GM23338 (cell line): ENCODE measurements at regions not wholly inside any gene's neighbourhood (a gene's known extent, or its start where the extent isn't known, plus 50 kb on each side); places are given as distances from the start of the nearest gene placed in this dataset.

Experiments used
- ATAC-seq: fragments of 200-7000 bp; cut with Tn5 transposase; 3 replicates; pipeline ENCODE4 v1.9.1; 2020
- DNase-seq: peaks from one replicate; pipeline ENCODE4 v3.0.0-alpha.2; 2015; ENCODE audit warnings: low spot score
- H2AFZ ChIP-seq: fragments of 200-600 bp; sonication (generic); 2 replicates; pipeline ENCODE4 v1.8.0; 2016; ENCODE audit warnings: antibody characterized with exemption, mild to moderate bottlenecking, moderate library complexity
- H3F3A ChIP-seq: fragments of 200-600 bp; sonication (generic); replicated peaks from 2 replicates; pipeline ENCODE4 v1.8.0; 2017; ENCODE audit warnings: antibody characterized with exemption, mixed run types, low read depth
- H3K27ac ChIP-seq: fragments of 200-600 bp; sonication (generic); 2 replicates; pipeline ENCODE4 v1.6.1; 2016; ENCODE audit warnings: low read depth
- H3K27me3 ChIP-seq: fragments of 200-600 bp; sonication (generic); 2 replicates; pipeline ENCODE4 v1.8.0; 2016; ENCODE audit warnings: mild to moderate bottlenecking, mixed run types, moderate library complexity; ENCODE audit not compliant: insufficient read depth
- H3K36me3 ChIP-seq: fragments of 200-600 bp; sonication (generic); 2 replicates; pipeline ENCODE4 v1.8.0; 2016; ENCODE audit warnings: mild to moderate bottlenecking; ENCODE audit not compliant: insufficient read depth
- H3K4me1 ChIP-seq: fragments of 200-600 bp; sonication (generic); 2 replicates; pipeline ENCODE4 v1.8.0; 2016; ENCODE audit warnings: mild to moderate bottlenecking, moderate library complexity; ENCODE audit not compliant: insufficient read depth
- H3K4me2 ChIP-seq: fragments of 200-600 bp; sonication (generic); 2 replicates; pipeline ENCODE4 v1.7.1; 2017; ENCODE audit warnings: mixed run types
- H3K4me3 ChIP-seq: fragments of 200-600 bp; sonication (generic); 2 replicates; pipeline ENCODE4 v1.6.1; 2016; ENCODE audit warnings: mixed run types
- H3K79me2 ChIP-seq: fragments of 200-600 bp; sonication (generic); replicated peaks from 2 replicates; pipeline ENCODE4 v1.8.0; 2017; ENCODE audit warnings: mild to moderate bottlenecking; ENCODE audit not compliant: insufficient read depth
- H3K9me2 ChIP-seq: fragments of 200-600 bp; sonication (generic); 2 replicates; pipeline ENCODE4 v1.8.0; 2017; ENCODE audit not compliant: insufficient read depth
- H4K20me1 ChIP-seq: fragments of 200-600 bp; sonication (generic); replicated peaks from 2 replicates; pipeline ENCODE4 v1.8.0; 2017; ENCODE audit warnings: mild to moderate bottlenecking; ENCODE audit not compliant: insufficient read depth
- H3K27ac Mint-ChIP-seq: 2 replicates; pipeline ENCODE4 v1.8.0; 2020; ENCODE audit warnings: inconsistent platforms, mild to moderate bottlenecking, moderate library complexity, mixed read lengths
- H3K27me3 Mint-ChIP-seq: 3 replicates; pipeline ENCODE4 v1.8.0; 2022; ENCODE audit warnings: low read depth, mild to moderate bottlenecking, moderate library complexity, mixed read lengths, inconsistent platforms; ENCODE audit not compliant: insufficient read depth, poor library complexity
- H3K36me3 Mint-ChIP-seq: 3 replicates; pipeline ENCODE4 v1.8.0; 2021; ENCODE audit warnings: low read depth, mild to moderate bottlenecking, inconsistent platforms, moderate library complexity, mixed read lengths
- H3K4me1 Mint-ChIP-seq: 3 replicates; pipeline ENCODE4 v1.8.0; 2020; ENCODE audit warnings: mild to moderate bottlenecking, inconsistent platforms, mixed read lengths
- H3K4me3 Mint-ChIP-seq: 3 replicates; pipeline ENCODE4 v1.8.0; 2021; ENCODE audit warnings: moderate library complexity, mild to moderate bottlenecking, inconsistent platforms, mixed read lengths
- H3K9me3 Mint-ChIP-seq: 3 replicates; pipeline ENCODE4 v1.8.0; 2020; ENCODE audit warnings: moderate library complexity, mild to moderate bottlenecking, inconsistent platforms, mixed read lengths
- CREB1 ChIP-seq: fragments of 250-450 bp; sonication (Bioruptor Pico); IDR thresholded peaks from 2 replicates; pipeline ENCODE4 v1.5.0; 2020; ENCODE audit warnings: low read depth, mild to moderate bottlenecking, moderate library complexity
- EZH2phosphoT487 ChIP-seq: fragments of 200-600 bp; sonication (generic); IDR thresholded peaks from one replicate; pipeline ENCODE4 v1.8.1; 2018; ENCODE audit warnings: antibody characterized with exemption; ENCODE audit not compliant: unreplicated experiment
- JUNB ChIP-seq: IDR thresholded peaks from one replicate; pipeline ENCODE4 v1.6.1; 2016; ENCODE audit warnings: antibody characterized with exemption; ENCODE audit not compliant: unreplicated experiment
- POLR2AphosphoS5 ChIP-seq: IDR thresholded peaks from 2 replicates; pipeline ENCODE4 v1.6.1; 2016; ENCODE audit warnings: antibody characterized with exemption, low read depth
- STAT1 ChIP-seq: IDR thresholded peaks from one replicate; pipeline ENCODE4 v1.6.1; 2016; ENCODE audit warnings: antibody characterized with exemption; ENCODE audit not compliant: unreplicated experiment
- TF ChIP-seq, protein P1 (sequence below): IDR thresholded peaks from one replicate; pipeline ENCODE4 v1.6.1; 2018; ENCODE audit warnings: antibody characterized with exemption; ENCODE audit not compliant: unreplicated experiment
- TF ChIP-seq, protein P2 (sequence below): IDR thresholded peaks from 2 replicates; pipeline ENCODE4 v1.6.1; 2016; ENCODE audit warnings: antibody characterized with exemption
- TF ChIP-seq, protein P3 (sequence below): fragments of 250-450 bp; sonication (Bioruptor Pico); IDR thresholded peaks from 2 replicates; pipeline ENCODE4 v1.5.0; 2020; ENCODE audit warnings: mild to moderate bottlenecking, moderate library complexity

DNA sequence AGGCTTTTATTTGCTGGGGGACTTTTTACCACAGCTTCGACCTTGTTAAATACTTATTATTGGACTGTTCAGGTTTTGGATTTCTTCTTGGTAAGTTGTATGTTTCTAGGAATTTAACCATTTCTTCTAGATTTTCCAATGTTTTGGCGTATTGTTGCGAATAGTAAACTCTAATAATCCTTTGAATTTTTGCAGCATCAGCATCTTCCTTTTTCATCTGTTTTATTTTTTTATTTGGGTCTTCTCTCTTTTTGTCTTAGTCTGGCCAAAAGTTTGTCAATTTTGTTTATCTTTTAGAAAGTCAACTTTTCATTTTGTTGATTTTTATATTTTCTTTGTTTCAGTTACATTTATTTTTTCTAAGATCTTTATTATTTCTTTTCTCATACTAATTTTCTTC, 1272.0 kb downstream of the HACE1 start:
- Mint-ChIP-seq H3K9me3 (peaks cover 6% of the 10 kb centered on the region; the same call in 2 of the 3 replicates), H3K36me3 (no peaks in the 10 kb centered on the region; the same call in 2 of the 3 replicates), H3K4me3 (no peak overlapping the region), H3K27ac (no peak overlapping the region), H3K27me3 (no peaks in the 10 kb centered on the region), H3K4me1 (no peaks in the 10 kb centered on the region)
- H3K4me2 ChIP-seq: no peak overlapping the region
- H4K20me1 ChIP-seq: no peaks in the 10 kb centered on the region
- H3K79me2 ChIP-seq: no peaks in the 10 kb centered on the region
- no peak overlapping the region for H3K27ac ChIP-seq
- no peaks in the 10 kb centered on the region for H3K27me3 ChIP-seq
- H3K4me1 ChIP-seq: no peaks in the 10 kb centered on the region
- ATAC-seq (no peak), DNase-seq (no peak)
- no peak overlapping the region for H3K4me3 ChIP-seq
- no peaks in the 10 kb centered on the region for H3K36me3 ChIP-seq
- H3F3A ChIP-seq: no peaks in the 10 kb centered on the region
- H2AFZ ChIP-seq: no peak overlapping the region
- TF ChIP-seq CREB1 (CRISPR knock-in tag): no peak
- no peak for TF ChIP-seq JUNB
- TF ChIP-seq POLR2AphosphoS5: no peak
- TF ChIP-seq, protein P1, sequence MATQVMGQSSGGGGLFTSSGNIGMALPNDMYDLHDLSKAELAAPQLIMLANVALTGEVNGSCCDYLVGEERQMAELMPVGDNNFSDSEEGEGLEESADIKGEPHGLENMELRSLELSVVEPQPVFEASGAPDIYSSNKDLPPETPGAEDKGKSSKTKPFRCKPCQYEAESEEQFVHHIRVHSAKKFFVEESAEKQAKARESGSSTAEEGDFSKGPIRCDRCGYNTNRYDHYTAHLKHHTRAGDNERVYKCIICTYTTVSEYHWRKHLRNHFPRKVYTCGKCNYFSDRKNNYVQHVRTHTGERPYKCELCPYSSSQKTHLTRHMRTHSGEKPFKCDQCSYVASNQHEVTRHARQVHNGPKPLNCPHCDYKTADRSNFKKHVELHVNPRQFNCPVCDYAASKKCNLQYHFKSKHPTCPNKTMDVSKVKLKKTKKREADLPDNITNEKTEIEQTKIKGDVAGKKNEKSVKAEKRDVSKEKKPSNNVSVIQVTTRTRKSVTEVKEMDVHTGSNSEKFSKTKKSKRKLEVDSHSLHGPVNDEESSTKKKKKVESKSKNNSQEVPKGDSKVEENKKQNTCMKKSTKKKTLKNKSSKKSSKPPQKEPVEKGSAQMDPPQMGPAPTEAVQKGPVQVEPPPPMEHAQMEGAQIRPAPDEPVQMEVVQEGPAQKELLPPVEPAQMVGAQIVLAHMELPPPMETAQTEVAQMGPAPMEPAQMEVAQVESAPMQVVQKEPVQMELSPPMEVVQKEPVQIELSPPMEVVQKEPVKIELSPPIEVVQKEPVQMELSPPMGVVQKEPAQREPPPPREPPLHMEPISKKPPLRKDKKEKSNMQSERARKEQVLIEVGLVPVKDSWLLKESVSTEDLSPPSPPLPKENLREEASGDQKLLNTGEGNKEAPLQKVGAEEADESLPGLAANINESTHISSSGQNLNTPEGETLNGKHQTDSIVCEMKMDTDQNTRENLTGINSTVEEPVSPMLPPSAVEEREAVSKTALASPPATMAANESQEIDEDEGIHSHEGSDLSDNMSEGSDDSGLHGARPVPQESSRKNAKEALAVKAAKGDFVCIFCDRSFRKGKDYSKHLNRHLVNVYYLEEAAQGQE: no peak
- no peak for TF ChIP-seq STAT1
- TF ChIP-seq, protein P2, sequence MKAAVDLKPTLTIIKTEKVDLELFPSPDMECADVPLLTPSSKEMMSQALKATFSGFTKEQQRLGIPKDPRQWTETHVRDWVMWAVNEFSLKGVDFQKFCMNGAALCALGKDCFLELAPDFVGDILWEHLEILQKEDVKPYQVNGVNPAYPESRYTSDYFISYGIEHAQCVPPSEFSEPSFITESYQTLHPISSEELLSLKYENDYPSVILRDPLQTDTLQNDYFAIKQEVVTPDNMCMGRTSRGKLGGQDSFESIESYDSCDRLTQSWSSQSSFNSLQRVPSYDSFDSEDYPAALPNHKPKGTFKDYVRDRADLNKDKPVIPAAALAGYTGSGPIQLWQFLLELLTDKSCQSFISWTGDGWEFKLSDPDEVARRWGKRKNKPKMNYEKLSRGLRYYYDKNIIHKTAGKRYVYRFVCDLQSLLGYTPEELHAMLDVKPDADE: no peak
- TF ChIP-seq, protein P3, sequence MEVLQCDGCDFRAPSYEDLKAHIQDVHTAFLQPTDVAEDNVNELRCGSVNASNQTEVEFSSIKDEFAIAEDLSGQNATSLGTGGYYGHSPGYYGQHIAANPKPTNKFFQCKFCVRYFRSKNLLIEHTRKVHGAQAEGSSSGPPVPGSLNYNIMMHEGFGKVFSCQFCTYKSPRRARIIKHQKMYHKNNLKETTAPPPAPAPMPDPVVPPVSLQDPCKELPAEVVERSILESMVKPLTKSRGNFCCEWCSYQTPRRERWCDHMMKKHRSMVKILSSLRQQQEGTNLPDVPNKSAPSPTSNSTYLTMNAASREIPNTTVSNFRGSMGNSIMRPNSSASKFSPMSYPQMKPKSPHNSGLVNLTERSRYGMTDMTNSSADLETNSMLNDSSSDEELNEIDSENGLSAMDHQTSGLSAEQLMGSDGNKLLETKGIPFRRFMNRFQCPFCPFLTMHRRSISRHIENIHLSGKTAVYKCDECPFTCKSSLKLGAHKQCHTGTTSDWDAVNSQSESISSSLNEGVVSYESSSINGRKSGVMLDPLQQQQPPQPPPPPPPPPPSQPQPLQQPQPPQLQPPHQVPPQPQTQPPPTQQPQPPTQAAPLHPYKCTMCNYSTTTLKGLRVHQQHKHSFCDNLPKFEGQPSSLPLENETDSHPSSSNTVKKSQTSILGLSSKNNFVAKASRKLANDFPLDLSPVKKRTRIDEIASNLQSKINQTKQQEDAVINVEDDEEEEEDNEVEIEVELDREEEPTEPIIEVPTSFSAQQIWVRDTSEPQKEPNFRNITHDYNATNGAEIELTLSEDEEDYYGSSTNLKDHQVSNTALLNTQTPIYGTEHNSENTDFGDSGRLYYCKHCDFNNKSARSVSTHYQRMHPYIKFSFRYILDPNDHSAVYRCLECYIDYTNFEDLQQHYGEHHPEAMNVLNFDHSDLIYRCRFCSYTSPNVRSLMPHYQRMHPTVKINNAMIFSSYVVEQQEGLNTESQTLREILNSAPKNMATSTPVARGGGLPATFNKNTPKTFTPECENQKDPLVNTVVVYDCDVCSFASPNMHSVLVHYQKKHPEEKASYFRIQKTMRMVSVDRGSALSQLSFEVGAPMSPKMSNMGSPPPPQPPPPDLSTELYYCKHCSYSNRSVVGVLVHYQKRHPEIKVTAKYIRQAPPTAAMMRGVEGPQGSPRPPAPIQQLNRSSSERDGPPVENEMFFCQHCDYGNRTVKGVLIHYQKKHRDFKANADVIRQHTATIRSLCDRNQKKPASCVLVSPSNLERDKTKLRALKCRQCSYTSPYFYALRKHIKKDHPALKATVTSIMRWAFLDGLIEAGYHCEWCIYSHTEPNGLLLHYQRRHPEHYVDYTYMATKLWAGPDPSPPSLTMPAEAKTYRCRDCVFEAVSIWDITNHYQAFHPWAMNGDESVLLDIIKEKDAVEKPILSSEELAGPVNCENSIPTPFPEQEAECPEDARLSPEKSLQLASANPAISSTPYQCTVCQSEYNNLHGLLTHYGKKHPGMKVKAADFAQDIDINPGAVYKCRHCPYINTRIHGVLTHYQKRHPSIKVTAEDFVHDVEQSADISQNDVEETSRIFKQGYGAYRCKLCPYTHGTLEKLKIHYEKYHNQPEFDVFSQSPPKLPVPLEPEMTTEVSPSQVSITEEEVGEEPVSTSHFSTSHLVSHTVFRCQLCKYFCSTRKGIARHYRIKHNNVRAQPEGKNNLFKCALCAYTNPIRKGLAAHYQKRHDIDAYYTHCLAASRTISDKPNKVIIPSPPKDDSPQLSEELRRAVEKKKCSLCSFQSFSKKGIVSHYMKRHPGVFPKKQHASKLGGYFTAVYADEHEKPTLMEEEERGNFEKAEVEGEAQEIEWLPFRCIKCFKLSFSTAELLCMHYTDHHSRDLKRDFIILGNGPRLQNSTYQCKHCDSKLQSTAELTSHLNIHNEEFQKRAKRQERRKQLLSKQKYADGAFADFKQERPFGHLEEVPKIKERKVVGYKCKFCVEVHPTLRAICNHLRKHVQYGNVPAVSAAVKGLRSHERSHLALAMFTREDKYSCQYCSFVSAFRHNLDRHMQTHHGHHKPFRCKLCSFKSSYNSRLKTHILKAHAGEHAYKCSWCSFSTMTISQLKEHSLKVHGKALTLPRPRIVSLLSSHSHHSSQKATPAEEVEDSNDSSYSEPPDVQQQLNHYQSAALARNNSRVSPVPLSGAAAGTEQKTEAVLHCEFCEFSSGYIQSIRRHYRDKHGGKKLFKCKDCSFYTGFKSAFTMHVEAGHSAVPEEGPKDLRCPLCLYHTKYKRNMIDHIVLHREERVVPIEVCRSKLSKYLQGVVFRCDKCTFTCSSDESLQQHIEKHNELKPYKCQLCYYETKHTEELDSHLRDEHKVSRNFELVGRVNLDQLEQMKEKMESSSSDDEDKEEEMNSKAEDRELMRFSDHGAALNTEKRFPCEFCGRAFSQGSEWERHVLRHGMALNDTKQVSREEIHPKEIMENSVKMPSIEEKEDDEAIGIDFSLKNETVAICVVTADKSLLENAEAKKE (CRISPR knock-in tag): no peak
- TF ChIP-seq EZH2phosphoT487: no peak
- no peaks in the 10 kb centered on the region for H3K9me2 ChIP-seq
